ENCODE measurements at regions not wholly inside any gene's neighbourhood (a gene's known extent, or its start where the extent isn't known, plus 50 kb on each side); places are given as distances from the start of the nearest gene placed in this dataset.
A peak's percentile ranks its signal among the peaks of the same experiment; 100 is the strongest.

GRCh38 chr6:55046869-55047422 is 127.4 kb upstream of the HCRTR2 start (continued):
- no peak for TF ChIP-seq ZBTB33 (IDR thresholded peaks at IDR 0.05; ENCODE audit: extremely low read depth, insufficient replicate concordance, low read length)

- ATAC-seq, result no peak
- CTCF ChIA-PET, result no interaction called here
Observed at GRCh38 chr6:55047451-55048044, 126.8 kb upstream of the HCRTR2 start.

More at GRCh38 chr6:55047451-55048044, 126.8 kb upstream of the HCRTR2 start:
- no peak for DNase-seq (ENCODE audit: low read depth, low spot score)
- Histone ChIP-seq H3K4me1 (ENCODE audit: control insufficient read depth in 1 of 2, insufficient read depth in 2 of 2, low read length in 2 of 2) (peaks cover 0 to 12% of the 10 kb centered on the region in 2 experiments; a peak in 2 of 4 replicates), H3K27ac (ENCODE audit: low read depth, low read length) (no peak overlapping the region), H3K9ac (ENCODE audit: low read length) (no peak overlapping the region), H3K79me2 (ENCODE audit: insufficient read depth, low read length) (no peaks in the 10 kb centered on the region), H4K20me1 (ENCODE audit: insufficient read depth) (no peaks in the 10 kb centered on the region), H3K9me3 (ENCODE audit: control insufficient read depth in 1 of 2, insufficient read depth in 1 of 2, low read depth in 1 of 2, low read length in 2 of 2) (no peaks in the 10 kb centered on the region), H3K27me3 (ENCODE audit: insufficient read depth, low read length) (no peaks in the 10 kb centered on the region), H3K9me2 (ENCODE audit: insufficient read depth) (no peaks in the 10 kb centered on the region), H3K4me2 (ENCODE audit: low read length) (peak overlapping the region; percentile 42), H3K36me3 (ENCODE audit: control insufficient read depth in 1 of 2, insufficient read depth in 2 of 2, low read length in 2 of 2) (no peaks in the 10 kb centered on the region), H2AFZ (ENCODE audit: low read depth, low read length, poor library complexity, severe bottlenecking) (peak overlapping the region; percentile 82), H3K4me3 (replicated peaks in 1 of 2; ENCODE audit: low read depth in 1 of 2, low read length in 2 of 2) (no peak overlapping the region)
- no TSS peak for BruUV-seq (replicated peaks)
- RAD21 ChIA-PET (ENCODE audit: low non-redundant PET in 1 of 2, low total read pairs in 2 of 2, uncharacterized antibody in 2 of 2, unreplicated experiment in 2 of 2), result no interaction called here
- TF ChIP-seq FOSL1 (IDR thresholded peaks at IDR 0.05; ENCODE audit: low read depth) (peak; percentile 47), SP1 (IDR thresholded peaks at IDR 0.05; ENCODE audit: low read depth) (peak; percentile 32; the same call in 1 of the 2 replicates), JUND (IDR thresholded peaks at IDR 0.05) (peak; percentile 36), CBX3 (IDR thresholded peaks at IDR 0.05; ENCODE audit: low read depth) (no peak)
- TF ChIP-seq, protein P1, sequence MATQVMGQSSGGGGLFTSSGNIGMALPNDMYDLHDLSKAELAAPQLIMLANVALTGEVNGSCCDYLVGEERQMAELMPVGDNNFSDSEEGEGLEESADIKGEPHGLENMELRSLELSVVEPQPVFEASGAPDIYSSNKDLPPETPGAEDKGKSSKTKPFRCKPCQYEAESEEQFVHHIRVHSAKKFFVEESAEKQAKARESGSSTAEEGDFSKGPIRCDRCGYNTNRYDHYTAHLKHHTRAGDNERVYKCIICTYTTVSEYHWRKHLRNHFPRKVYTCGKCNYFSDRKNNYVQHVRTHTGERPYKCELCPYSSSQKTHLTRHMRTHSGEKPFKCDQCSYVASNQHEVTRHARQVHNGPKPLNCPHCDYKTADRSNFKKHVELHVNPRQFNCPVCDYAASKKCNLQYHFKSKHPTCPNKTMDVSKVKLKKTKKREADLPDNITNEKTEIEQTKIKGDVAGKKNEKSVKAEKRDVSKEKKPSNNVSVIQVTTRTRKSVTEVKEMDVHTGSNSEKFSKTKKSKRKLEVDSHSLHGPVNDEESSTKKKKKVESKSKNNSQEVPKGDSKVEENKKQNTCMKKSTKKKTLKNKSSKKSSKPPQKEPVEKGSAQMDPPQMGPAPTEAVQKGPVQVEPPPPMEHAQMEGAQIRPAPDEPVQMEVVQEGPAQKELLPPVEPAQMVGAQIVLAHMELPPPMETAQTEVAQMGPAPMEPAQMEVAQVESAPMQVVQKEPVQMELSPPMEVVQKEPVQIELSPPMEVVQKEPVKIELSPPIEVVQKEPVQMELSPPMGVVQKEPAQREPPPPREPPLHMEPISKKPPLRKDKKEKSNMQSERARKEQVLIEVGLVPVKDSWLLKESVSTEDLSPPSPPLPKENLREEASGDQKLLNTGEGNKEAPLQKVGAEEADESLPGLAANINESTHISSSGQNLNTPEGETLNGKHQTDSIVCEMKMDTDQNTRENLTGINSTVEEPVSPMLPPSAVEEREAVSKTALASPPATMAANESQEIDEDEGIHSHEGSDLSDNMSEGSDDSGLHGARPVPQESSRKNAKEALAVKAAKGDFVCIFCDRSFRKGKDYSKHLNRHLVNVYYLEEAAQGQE (IDR thresholded peaks at IDR 0.05; ENCODE audit: low read depth), result no peak
- TF ChIP-seq, protein P2, sequence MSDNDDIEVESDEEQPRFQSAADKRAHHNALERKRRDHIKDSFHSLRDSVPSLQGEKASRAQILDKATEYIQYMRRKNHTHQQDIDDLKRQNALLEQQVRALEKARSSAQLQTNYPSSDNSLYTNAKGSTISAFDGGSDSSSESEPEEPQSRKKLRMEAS (IDR thresholded peaks at IDR 0.05), result 0 out of 2 replicates have a peak, but pooled peaks have one; percentile 11
- intact Hi-C loops (cut with micrococcal nuclease), result no loop called here
- POLR2A ChIA-PET, result no interaction called here

Measured in HCT116 (cell line).